GM12875 (cell line): ENCODE measurements at regions not wholly inside any gene's neighbourhood (a gene's known extent, or its start where the extent isn't known, plus 50 kb on each side); places are given as distances from the start of the nearest gene placed in this dataset.

Experiments used
- H3K4me3 ChIP-seq: one replicate; pipeline ENCODE4 v1.5.1; 2011; ENCODE audit warnings: low read depth, low read length, control low read depth
- TF ChIP-seq, protein P1 (sequence below): IDR thresholded peaks from 2 replicates; pipeline ENCODE4 v1.5.1; 2011; ENCODE audit warnings: low read depth, mild to moderate bottlenecking, control low read depth, inconsistent platforms, low read length, moderate library complexity, borderline replicate concordance; ENCODE audit not compliant: insufficient read depth

DNA sequence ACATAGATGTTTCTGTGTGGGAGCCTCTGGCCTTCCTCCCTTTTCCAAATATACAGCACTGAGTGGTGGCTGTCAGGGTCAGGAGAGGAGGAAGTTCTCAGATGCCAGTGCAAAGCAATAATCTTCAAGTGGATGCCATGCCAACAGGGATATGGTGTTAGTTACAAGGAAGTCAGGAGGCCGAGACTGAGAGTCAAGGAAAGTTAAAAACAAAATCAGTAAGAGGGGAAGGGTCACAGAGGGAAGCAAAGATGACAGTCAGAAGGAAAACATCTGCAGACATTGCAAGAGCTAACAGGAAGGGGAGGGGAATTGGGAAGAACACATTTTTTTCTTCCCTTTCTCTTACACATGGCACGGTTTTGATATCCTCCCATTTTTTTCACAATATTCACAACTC, 691.4 kb downstream of the ADGRL2 start:
- TF ChIP-seq, protein P1, sequence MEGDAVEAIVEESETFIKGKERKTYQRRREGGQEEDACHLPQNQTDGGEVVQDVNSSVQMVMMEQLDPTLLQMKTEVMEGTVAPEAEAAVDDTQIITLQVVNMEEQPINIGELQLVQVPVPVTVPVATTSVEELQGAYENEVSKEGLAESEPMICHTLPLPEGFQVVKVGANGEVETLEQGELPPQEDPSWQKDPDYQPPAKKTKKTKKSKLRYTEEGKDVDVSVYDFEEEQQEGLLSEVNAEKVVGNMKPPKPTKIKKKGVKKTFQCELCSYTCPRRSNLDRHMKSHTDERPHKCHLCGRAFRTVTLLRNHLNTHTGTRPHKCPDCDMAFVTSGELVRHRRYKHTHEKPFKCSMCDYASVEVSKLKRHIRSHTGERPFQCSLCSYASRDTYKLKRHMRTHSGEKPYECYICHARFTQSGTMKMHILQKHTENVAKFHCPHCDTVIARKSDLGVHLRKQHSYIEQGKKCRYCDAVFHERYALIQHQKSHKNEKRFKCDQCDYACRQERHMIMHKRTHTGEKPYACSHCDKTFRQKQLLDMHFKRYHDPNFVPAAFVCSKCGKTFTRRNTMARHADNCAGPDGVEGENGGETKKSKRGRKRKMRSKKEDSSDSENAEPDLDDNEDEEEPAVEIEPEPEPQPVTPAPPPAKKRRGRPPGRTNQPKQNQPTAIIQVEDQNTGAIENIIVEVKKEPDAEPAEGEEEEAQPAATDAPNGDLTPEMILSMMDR, result no peak
- no peak overlapping the region for H3K4me3 ChIP-seq

DNA sequence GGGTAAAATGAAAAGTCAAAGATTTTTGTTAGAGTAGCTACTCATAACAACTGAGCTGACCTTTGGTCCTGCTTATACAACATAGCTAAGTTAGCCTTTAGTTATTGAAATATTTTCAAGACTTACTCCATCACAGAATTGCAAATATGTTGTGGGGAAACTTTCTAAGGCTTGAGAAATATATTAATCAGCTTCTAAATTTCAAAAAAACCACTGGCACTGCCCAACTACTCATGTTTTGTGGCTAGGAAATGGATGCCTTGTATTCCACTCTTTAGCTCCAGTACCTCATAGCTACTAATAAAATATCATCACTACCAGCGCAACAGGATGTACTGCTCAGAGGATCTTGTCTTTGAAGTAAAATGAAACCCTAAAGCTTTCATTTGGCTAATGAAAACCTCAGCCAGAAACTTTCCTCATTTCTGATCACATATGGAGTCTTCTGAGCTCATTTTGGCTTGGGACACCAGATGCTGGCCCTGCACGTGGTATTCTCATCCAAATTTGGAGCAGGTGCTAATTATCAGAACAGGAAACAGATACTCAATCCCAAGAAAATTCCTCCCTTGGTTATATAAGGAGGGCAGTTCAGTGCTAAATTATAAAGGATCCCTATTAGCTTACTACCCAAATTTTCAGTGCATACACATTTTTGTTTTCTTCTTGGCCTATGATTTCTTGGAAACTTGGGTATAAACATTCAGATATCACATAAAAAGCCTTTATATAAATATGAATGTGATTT, 690.7 kb downstream of the ADGRL2 start:
- no peak overlapping the region for H3K4me3 ChIP-seq
- TF ChIP-seq, protein P1, result no peak

DNA sequence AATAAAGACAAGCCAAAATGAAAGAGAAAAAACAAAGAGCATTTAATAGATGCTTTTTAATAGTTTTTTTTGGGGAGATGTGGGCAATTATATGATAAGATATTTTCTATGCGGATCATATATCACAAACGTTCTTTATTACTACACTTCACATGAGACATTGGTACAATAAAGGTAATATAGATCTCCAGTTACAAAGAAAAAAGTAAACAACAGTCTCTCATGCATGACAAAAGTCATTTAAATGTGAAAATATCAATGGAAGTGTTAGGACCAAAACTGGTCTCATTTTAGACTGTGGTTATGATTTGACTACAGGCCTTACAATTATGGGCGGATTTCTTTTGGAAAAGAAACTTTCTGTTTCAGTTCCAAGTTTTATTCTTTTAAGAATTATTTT, 687.0 kb downstream of the ADGRL2 start:
- TF ChIP-seq, protein P1, result no peak
- H3K4me3 ChIP-seq, result no peak overlapping the region

DNA sequence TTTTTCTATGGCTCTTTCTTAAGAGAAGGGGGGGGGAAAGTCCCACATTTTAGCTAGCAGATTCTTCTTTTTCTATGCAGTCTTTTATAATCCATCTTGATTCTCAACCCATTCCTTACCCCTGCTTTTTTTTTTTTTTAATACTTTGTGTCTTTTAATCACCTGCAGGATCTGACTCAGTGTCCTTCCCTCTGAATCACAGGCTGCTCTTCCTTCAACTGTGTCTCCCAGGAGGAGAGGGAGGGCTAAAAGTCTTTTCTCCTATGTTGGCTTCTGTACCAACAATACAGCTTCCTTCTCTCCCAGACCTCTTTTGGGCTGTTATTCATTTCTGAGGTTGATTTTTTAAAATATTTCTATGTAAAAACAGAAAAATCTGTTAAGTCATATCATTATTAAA, 686.2 kb downstream of the ADGRL2 start:
- TF ChIP-seq, protein P1, result no peak
- H3K4me3 ChIP-seq, result no peak overlapping the region

DNA sequence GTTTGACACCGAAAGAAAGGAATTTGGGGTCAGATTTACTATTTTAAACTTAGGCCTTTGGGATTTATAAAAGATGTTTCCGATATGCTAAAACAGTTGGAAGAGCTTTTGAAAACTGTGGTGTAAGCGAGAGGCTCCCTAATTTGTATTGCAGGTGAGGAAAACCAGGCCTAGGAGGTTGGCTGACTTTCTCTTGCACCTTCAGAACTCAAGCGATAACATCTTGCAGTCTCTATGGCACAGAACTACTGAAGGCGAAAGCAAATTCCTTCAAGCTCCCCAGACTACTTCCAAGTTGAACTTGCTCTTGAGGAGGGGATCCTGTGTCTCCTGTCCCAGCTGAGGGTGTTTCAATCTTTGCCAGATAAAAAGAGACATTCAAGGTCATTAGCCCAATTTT, 685.7 kb downstream of the ADGRL2 start:
- H3K4me3 ChIP-seq, result no peak overlapping the region

DNA sequence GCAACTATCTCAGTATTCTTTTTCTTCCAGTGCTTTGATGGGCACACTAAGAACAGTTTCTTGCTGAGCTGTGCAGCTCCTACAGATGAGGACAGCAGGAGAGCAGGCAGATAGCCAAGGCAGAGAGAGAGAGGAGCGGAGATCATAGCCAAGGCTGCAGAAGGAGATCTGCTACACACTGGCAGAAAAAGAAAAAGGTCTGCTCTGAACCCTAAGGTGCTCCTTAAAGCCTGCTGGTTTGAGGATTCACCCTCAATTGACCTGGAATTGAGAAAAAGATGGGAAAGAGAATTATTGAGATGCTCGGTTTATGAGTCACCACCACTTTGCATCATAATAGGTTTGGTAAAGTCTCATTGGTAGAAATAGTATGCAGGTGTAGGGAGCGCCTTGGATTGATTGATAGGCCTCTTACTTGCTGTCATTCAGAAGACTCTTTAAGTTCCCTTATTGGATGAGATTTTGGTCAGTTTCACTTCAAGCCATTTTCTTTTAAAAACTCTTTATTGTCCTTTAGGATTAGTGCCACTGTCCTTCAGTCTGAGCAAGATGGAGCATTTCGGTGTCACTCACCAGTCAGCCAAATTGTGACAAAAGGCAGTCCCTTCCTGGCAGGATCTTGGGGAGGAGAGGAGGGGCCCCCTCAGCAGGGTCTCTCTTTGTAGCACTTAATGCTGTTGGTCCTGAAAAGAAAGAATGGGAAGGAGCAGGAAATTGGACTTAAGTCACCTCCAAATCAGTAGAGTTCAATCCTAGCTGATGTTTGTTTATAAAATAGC, 685.0 kb downstream of the ADGRL2 start:
- TF ChIP-seq, protein P1, result no peak
- no peak overlapping the region for H3K4me3 ChIP-seq

More for the DNA sequence above, 685.7 kb downstream of the ADGRL2 start:
- TF ChIP-seq, protein P1, result no peak
